Endothelial cell of umbilical vein (primary cell): ENCODE measurements at regions not wholly inside any gene's neighbourhood (a gene's known extent, or its start where the extent isn't known, plus 50 kb on each side); places are given as distances from the start of the nearest gene placed in this dataset.

Source experiments
- EZH2 ChIP-seq: IDR thresholded peaks from 2 replicates; pipeline ENCODE4 v1.6.1; 2012; ENCODE audit warnings: borderline replicate concordance, low read depth, mild to moderate bottlenecking, moderate library complexity, low read length, inconsistent platforms; ENCODE audit not compliant: severe bottlenecking
- GATA2 ChIP-seq: IDR thresholded peaks from 2 replicates; pipeline ENCODE4 v1.7.0; 2011; ENCODE audit warnings: low read depth, mild to moderate bottlenecking, moderate library complexity, mixed read lengths, low read length; ENCODE audit not compliant: insufficient read length, insufficient read depth
- POLR2AphosphoS5 ChIP-seq: IDR thresholded peaks from 2 replicates; pipeline ENCODE4 v1.6.1; 2012; ENCODE audit warnings: low read depth, mild to moderate bottlenecking, control low read depth, low read length, moderate library complexity; ENCODE audit not compliant: insufficient read depth
- TF ChIP-seq, protein P1 (sequence below), 2 donors: IDR thresholded peaks; 1 replicate in 1 of 2; 2 replicates in 1 of 2; pipeline ENCODE4 v1.5.1; 2011; ENCODE audit warnings: low read length in 2 of 2, mild to moderate bottlenecking in 2 of 2, moderate library complexity in 2 of 2, control low read depth in 1 of 2, inconsistent platforms in 1 of 2, low read depth in 1 of 2; ENCODE audit not compliant: insufficient read depth in 1 of 2; ENCODE audit errors: extremely low read depth in 1 of 2

GRCh38 chr1:116851846-116852245 lies 57.9 kb upstream of the PTGFRN start:
- TF ChIP-seq, protein P1, sequence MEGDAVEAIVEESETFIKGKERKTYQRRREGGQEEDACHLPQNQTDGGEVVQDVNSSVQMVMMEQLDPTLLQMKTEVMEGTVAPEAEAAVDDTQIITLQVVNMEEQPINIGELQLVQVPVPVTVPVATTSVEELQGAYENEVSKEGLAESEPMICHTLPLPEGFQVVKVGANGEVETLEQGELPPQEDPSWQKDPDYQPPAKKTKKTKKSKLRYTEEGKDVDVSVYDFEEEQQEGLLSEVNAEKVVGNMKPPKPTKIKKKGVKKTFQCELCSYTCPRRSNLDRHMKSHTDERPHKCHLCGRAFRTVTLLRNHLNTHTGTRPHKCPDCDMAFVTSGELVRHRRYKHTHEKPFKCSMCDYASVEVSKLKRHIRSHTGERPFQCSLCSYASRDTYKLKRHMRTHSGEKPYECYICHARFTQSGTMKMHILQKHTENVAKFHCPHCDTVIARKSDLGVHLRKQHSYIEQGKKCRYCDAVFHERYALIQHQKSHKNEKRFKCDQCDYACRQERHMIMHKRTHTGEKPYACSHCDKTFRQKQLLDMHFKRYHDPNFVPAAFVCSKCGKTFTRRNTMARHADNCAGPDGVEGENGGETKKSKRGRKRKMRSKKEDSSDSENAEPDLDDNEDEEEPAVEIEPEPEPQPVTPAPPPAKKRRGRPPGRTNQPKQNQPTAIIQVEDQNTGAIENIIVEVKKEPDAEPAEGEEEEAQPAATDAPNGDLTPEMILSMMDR (IDR thresholded peaks at IDR 0.05; ENCODE audit: extremely low read depth in 1 of 2, insufficient read depth in 1 of 2, low read depth in 1 of 2, low read length in 2 of 2) = no peak
- TF ChIP-seq EZH2 (no peak), GATA2 (no peak), POLR2AphosphoS5 (no peak)
